LNCaP clone FGC (cell line): ENCODE measurements at regions not wholly inside any gene's neighbourhood (a gene's known extent, or its start where the extent isn't known, plus 50 kb on each side); places are given as distances from the start of the nearest gene placed in this dataset.

Experiments
- DNase-seq: peaks from one replicate; pipeline ENCODE4 v3.0.0-alpha.2; 2011; ENCODE audit warnings: low read depth
- H3K4me3 ChIP-seq: 2 replicates; pipeline ENCODE4 v1.5.1; 2011; ENCODE audit warnings: mild to moderate bottlenecking, low read depth, low read length, control low read depth
- TF ChIP-seq, protein P1 (sequence below): IDR thresholded peaks from 2 replicates; pipeline ENCODE4 v1.5.1; 2012; ENCODE audit warnings: mild to moderate bottlenecking; ENCODE audit not compliant: control insufficient read depth, insufficient read depth; ENCODE audit errors: extremely low read depth

GRCh38 chr1:177794376-177794991 is 175.4 kb downstream of the SEC16B start:
- H3K4me3 ChIP-seq = no peak overlapping the region
- no peak for DNase-seq
- TF ChIP-seq, protein P1, sequence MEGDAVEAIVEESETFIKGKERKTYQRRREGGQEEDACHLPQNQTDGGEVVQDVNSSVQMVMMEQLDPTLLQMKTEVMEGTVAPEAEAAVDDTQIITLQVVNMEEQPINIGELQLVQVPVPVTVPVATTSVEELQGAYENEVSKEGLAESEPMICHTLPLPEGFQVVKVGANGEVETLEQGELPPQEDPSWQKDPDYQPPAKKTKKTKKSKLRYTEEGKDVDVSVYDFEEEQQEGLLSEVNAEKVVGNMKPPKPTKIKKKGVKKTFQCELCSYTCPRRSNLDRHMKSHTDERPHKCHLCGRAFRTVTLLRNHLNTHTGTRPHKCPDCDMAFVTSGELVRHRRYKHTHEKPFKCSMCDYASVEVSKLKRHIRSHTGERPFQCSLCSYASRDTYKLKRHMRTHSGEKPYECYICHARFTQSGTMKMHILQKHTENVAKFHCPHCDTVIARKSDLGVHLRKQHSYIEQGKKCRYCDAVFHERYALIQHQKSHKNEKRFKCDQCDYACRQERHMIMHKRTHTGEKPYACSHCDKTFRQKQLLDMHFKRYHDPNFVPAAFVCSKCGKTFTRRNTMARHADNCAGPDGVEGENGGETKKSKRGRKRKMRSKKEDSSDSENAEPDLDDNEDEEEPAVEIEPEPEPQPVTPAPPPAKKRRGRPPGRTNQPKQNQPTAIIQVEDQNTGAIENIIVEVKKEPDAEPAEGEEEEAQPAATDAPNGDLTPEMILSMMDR = no peak

- H3K4me3 ChIP-seq = no peak overlapping the region
- no peak for DNase-seq
- TF ChIP-seq, protein P1 = no peak
These were observed 176.0 kb downstream of the SEC16B start for GRCh38 chr1:177793900-177794299.

GRCh38 chr1:177790566-177790965 is 179.3 kb downstream of the SEC16B start:
- TF ChIP-seq, protein P1 = no peak
- H3K4me3 ChIP-seq = no peak overlapping the region
- no peak for DNase-seq

DNA sequence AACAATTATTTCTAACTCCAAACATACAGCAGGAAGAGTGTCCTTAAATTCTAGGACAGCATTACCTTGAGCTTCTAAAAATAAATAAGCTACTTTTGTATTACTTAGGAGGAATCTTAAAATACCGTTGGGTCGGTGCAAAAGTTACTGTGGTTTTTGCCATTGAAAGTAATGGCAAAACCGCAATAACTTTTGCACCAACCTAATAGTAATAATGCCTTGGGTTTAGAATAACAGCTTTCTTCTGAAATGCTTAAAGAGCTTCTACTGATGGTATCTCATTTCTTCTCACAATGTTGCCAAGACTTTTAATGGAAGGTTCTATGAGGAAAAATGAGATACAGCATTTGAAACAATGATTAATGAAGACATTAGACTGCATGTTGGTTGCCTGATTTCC is 179.9 kb downstream of the SEC16B start:
- no peak for DNase-seq
- TF ChIP-seq, protein P1 = no peak
- H3K4me3 ChIP-seq = no peak overlapping the region

DNA sequence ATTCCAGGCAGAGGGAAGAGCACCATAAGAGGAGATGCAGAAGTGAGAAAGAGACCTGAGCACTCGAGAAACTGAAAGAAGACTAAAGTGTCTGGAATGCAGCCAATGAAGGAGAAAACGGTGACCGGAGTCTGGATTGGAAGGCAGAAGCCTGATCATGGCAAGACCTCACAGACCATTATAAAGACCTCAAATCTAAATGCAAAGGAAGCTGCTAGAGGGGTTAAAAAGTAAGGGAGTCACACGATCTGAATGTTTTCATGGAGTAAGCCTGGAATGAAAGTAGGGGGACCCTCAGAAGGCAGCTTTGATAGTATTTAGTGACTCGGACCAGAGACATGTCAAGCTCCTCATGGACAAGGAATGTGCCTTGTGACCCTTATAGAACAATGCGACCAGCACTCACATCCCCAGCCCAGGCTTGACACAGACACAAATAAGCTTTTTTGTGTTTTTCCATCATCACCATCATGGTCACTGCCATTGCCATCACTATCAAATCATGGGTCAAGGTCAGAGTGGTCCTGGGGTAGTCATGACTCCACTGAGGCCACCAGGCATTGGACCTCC is 183.6 kb downstream of the SEC16B start:
- H3K4me3 ChIP-seq = no peak overlapping the region
- TF ChIP-seq, protein P1 = no peak
- DNase-seq = no peak

- H3K4me3 ChIP-seq = no peak overlapping the region
- no peak for DNase-seq
- TF ChIP-seq, protein P1 = no peak
These were observed 184.9 kb downstream of the SEC16B start for GRCh38 chr1:177784936-177785335.

- DNase-seq = no peak
- no peak overlapping the region for H3K4me3 ChIP-seq
- TF ChIP-seq, protein P1 = no peak
These were observed 185.4 kb downstream of the SEC16B start for GRCh38 chr1:177784409-177784808.
